ENCODE measurements at regions not wholly inside any gene's neighbourhood (a gene's known extent, or its start where the extent isn't known, plus 50 kb on each side); places are given as distances from the start of the nearest gene placed in this dataset.
"Not testable (repeated sequence)": the region's sequence is repeated elsewhere in the genome, so short reads cannot be mapped to it uniquely, and the experiment has no call there.

- peaks cover 8% of the 10 kb centered on the region for H3K36me3 ChIP-seq (replicated peaks; ENCODE audit: low read depth, low read length)
- no peak for TF ChIP-seq EZH2phosphoT487 (IDR thresholded peaks at IDR 0.05; ENCODE audit: low read depth)
- TF ChIP-seq CTCF (IDR thresholded peaks at IDR 0.05; ENCODE audit: low read depth, low read length): no peak
- H3K4me2 ChIP-seq (ENCODE audit: low read length): no peak overlapping the region
- no peak overlapping the region for H3K4me3 ChIP-seq (ENCODE audit: low read length)
- H3K79me2 ChIP-seq (ENCODE audit: low read length): no peaks in the 10 kb centered on the region
- H3K9ac ChIP-seq (ENCODE audit: low read length): no peak overlapping the region
- H3K27me3 ChIP-seq (ENCODE audit: low read depth, low read length): no peaks in the 10 kb centered on the region
- H2AFZ ChIP-seq (ENCODE audit: low read depth, low read length): no peak overlapping the region
- no peaks in the 10 kb centered on the region for H4K20me1 ChIP-seq (ENCODE audit: insufficient read depth, low read length)
- H3K9me3 ChIP-seq (ENCODE audit: insufficient read depth, low read length): peaks cover 4% of the 10 kb centered on the region
- peaks cover 19% of the 10 kb centered on the region for H3K4me1 ChIP-seq (ENCODE audit: low read length)
- no peak overlapping the region for H3K27ac ChIP-seq (ENCODE audit: low read length)
Observed at GRCh38 chr7:119994928-119995327, 278.0 kb upstream of the KCND2 start.

- H3K4me2 ChIP-seq (ENCODE audit: low read length): peak overlapping the region; percentile 46
- no peaks in the 10 kb centered on the region for H3K27me3 ChIP-seq (ENCODE audit: low read depth, low read length)
- no peaks in the 10 kb centered on the region for H3K79me2 ChIP-seq (ENCODE audit: low read length)
- H3K4me1 ChIP-seq (ENCODE audit: low read length): peaks cover 19% of the 10 kb centered on the region
- peak overlapping the region; percentile 38; the same call in 1 of the 2 replicates for H3K9ac ChIP-seq (ENCODE audit: low read length)
- H3K27ac ChIP-seq (ENCODE audit: low read length): peak overlapping the region; percentile 74
- peaks cover 4% of the 10 kb centered on the region for H3K9me3 ChIP-seq (ENCODE audit: insufficient read depth, low read length)
- H3K4me3 ChIP-seq (ENCODE audit: low read length): 0 out of 2 replicates have a peak overlapping the region, but pooled peaks have one; percentile 19
- TF ChIP-seq CTCF (IDR thresholded peaks at IDR 0.05; ENCODE audit: low read depth, low read length): no peak
- no peak for TF ChIP-seq EZH2phosphoT487 (IDR thresholded peaks at IDR 0.05; ENCODE audit: low read depth)
- H4K20me1 ChIP-seq (ENCODE audit: insufficient read depth, low read length): no peaks in the 10 kb centered on the region
- peaks cover 8% of the 10 kb centered on the region for H3K36me3 ChIP-seq (replicated peaks; ENCODE audit: low read depth, low read length)
- H2AFZ ChIP-seq (ENCODE audit: low read depth, low read length): peak overlapping the region; percentile 62
Observed at GRCh38 chr7:119996634-119997033, 276.3 kb upstream of the KCND2 start.

DNA sequence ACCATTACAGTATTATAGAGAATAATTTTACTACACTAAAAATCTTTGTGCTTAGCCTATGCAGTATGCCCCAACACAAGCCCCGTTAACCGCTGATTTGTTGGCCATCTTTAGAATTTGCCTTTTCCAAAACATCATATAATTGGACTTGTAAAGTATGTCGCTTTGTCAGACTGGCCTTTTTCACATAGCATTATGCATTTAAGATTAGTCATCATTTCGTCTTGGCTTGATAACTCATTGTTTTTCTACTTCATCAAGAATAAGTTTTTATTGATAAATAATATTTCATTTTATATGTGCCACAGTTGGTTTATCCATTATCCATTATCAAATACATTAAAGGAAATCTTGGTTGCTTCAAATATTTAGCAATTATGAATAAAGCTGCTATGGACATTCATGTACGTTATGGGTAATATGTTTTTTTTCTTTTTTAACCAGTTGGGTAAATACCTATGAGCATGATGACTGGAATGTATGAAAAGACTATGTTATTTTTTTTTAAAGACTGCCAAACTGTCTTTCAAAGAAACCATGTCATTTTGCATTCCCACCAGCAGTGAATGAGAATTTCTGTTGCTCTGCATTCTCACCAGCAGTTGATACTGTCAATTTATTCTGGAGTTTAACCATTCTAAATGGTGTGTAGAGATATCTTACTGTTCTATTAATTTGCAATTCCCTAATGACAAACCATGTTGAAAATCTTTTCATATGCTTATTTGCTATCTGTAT, 273.1 kb upstream of the KCND2 start:
- peaks cover 3% of the 10 kb centered on the region for H3K9me3 ChIP-seq (ENCODE audit: insufficient read depth, low read length)
- H3K4me3 ChIP-seq (ENCODE audit: low read length): no peak overlapping the region
- no peak overlapping the region for H2AFZ ChIP-seq (ENCODE audit: low read depth, low read length)
- H3K79me2 ChIP-seq (ENCODE audit: low read length): no peaks in the 10 kb centered on the region
- peaks cover 8% of the 10 kb centered on the region for H3K36me3 ChIP-seq (replicated peaks; ENCODE audit: low read depth, low read length)
- H3K4me2 ChIP-seq (ENCODE audit: low read length): no peak overlapping the region
- TF ChIP-seq EZH2phosphoT487 (IDR thresholded peaks at IDR 0.05; ENCODE audit: low read depth): no peak
- TF ChIP-seq CTCF (IDR thresholded peaks at IDR 0.05; ENCODE audit: low read depth, low read length): no peak
- no peaks in the 10 kb centered on the region for H3K27me3 ChIP-seq (ENCODE audit: low read depth, low read length)
- peaks cover 19% of the 10 kb centered on the region for H3K4me1 ChIP-seq (ENCODE audit: low read length)
- H3K9ac ChIP-seq (ENCODE audit: low read length): no peak overlapping the region
- no peak overlapping the region for H3K27ac ChIP-seq (ENCODE audit: low read length)
- H4K20me1 ChIP-seq (ENCODE audit: insufficient read depth, low read length): no peaks in the 10 kb centered on the region

DNA sequence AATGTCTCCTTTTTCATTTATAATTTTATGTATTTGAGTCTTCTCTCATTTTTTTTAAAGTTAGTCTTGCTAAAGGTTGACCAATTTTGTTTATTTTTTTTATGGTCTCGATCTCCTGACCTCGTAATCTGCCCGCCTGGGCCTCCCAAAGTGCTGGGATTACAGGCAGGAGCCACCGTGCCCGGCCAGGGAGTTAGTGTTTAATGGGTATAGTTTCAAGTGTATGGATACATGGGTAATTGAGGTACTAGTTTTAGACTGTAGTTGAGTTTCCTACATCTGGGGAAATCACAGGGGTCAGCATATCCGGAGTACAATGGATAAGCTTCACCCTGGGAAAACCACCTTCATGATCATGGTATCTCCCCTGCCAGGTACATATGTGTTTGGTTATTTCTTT, 267.3 kb upstream of the KCND2 start:
- TF ChIP-seq CTCF (IDR thresholded peaks at IDR 0.05; ENCODE audit: low read depth, low read length): no peak
- TF ChIP-seq EZH2phosphoT487 (IDR thresholded peaks at IDR 0.05; ENCODE audit: low read depth): no peak
- no peak overlapping the region for H3K4me2 ChIP-seq (ENCODE audit: low read length)
- no peaks in the 10 kb centered on the region for H3K79me2 ChIP-seq (ENCODE audit: low read length)
- H3K27me3 ChIP-seq (ENCODE audit: low read depth, low read length): no peaks in the 10 kb centered on the region
- no peaks in the 10 kb centered on the region for H3K36me3 ChIP-seq (replicated peaks; ENCODE audit: low read depth, low read length)
- no peak overlapping the region for H2AFZ ChIP-seq (ENCODE audit: low read depth, low read length)
- H3K27ac ChIP-seq (ENCODE audit: low read length): no peak overlapping the region
- H3K4me1 ChIP-seq (ENCODE audit: low read length): no peaks in the 10 kb centered on the region
- H4K20me1 ChIP-seq (ENCODE audit: insufficient read depth, low read length): no peaks in the 10 kb centered on the region
- no peaks in the 10 kb centered on the region for H3K9me3 ChIP-seq (ENCODE audit: insufficient read depth, low read length)
- no peak overlapping the region for H3K4me3 ChIP-seq (ENCODE audit: low read length)
- no peak overlapping the region for H3K9ac ChIP-seq (ENCODE audit: low read length)

- H3K27me3 ChIP-seq (ENCODE audit: low read depth, low read length); H2AFZ ChIP-seq (ENCODE audit: low read depth, low read length); H3K4me2 ChIP-seq (ENCODE audit: low read length); H3K79me2 ChIP-seq (ENCODE audit: low read length); H3K27ac ChIP-seq (ENCODE audit: low read length); H3K4me1 ChIP-seq (ENCODE audit: low read length); H3K9ac ChIP-seq (ENCODE audit: low read length); H3K36me3 ChIP-seq (replicated peaks; ENCODE audit: low read depth, low read length); H3K4me3 ChIP-seq (ENCODE audit: low read length); H3K9me3 ChIP-seq (ENCODE audit: insufficient read depth, low read length); H4K20me1 ChIP-seq (ENCODE audit: insufficient read depth, low read length): not testable (repeated sequence)
Observed at GRCh38 chr7:120014301-120014700, 258.7 kb upstream of the KCND2 start.

All from OCI-LY3 (cell line).